HG03066 (cell line): ENCODE measurements at regions not wholly inside any gene's neighbourhood (a gene's known extent, or its start where the extent isn't known, plus 50 kb on each side); places are given as distances from the start of the nearest gene placed in this dataset.

ENCODE experiments used
- ATAC-seq: cut with Tn5 transposase; IDR thresholded peaks from one replicate; pipeline ENCODE4 v1.9.1; 2021; ENCODE audit warnings: low read depth; ENCODE audit not compliant: unreplicated experiment

DNA sequence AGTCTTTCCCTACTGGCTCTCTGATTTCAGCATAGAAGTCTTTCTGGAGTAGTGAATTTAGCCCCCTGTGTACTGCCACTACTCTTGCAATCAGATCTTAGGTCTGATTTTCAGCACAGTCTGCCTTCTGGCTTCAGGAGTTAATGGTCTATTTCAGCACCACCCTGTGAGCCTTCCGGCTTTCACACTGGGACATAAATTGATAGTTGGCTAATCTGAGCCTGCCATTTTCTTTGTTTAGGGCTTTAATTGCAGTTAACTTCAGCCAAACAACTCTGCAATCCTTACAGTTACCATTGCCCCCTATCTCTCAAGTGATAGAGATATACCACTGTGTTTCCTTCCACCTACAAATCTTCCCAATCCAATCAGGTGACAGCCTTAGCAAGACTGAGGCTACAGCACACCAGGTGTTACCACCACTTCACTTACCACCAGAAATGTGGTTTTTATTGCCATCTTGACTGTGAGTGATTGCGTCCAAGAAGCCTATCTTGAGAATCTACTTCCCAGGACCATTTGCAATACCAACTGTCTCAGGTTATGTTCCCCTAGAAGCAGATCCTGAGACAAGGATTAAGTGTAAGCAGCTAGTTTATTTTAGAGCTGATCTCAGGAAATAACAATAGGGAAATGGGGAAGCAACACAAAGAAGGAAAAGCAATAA lies 51.9 kb upstream of the NEK6 start:
- ATAC-seq, result no peak

DNA sequence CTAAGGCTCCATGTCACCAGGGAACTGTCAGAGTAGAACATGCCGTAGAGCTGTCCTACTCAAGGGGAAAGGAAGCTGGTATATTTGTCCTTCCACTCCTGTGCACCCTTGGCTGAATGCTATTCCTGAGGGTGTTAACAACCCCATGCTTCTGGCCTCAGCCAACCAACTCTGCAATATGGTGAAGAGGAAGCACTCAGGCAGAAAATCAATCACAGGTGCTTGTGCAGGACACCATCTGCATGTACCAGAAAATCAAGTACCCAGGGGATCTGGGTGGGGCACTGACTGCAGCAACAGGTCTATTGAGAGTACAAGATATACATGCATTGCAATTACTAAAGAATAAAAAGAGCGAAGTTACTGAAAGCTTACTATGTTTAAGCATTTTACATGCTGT lies 51.4 kb upstream of the NEK6 start:
- no peak for ATAC-seq
